HEK293T (cell line): ENCODE measurements at regions not wholly inside any gene's neighbourhood (a gene's known extent, or its start where the extent isn't known, plus 50 kb on each side); places are given as distances from the start of the nearest gene placed in this dataset.

Experiments
- ARNT ChIP-seq: fragments of 450-650 bp; IDR thresholded peaks from 2 replicates; pipeline ENCODE4 v1.6.1; 2017; ENCODE audit warnings: mild to moderate bottlenecking
- ELF4 ChIP-seq: fragments of 450-650 bp; IDR thresholded peaks from 2 replicates; pipeline ENCODE4 v1.6.1; 2017; ENCODE audit warnings: antibody characterized with exemption
- FOXK2 ChIP-seq: fragments of 450-650 bp; IDR thresholded peaks from 2 replicates; pipeline ENCODE4 v1.6.1; 2016; ENCODE audit warnings: mild to moderate bottlenecking
- FOXM1 ChIP-seq: fragments of 450-650 bp; IDR thresholded peaks from 2 replicates; pipeline ENCODE4 v1.6.1; 2017; ENCODE audit warnings: mild to moderate bottlenecking, borderline replicate concordance
- HDGF ChIP-seq: fragments of 450-650 bp; IDR thresholded peaks from 2 replicates; pipeline ENCODE4 v1.6.1; 2017; ENCODE audit warnings: antibody characterized with exemption, borderline replicate concordance
- L3MBTL2 ChIP-seq: fragments of 450-650 bp; conservative IDR thresholded peaks from 2 replicates; pipeline ENCODE4 v1.6.1; 2016; ENCODE audit warnings: mild to moderate bottlenecking
- SP1 ChIP-seq: fragments of 450-650 bp; IDR thresholded peaks from 2 replicates; pipeline ENCODE4 v1.6.1; 2017
- SUZ12 ChIP-seq: fragments of 450-650 bp; IDR thresholded peaks from 2 replicates; pipeline ENCODE4 v1.6.1; 2016; ENCODE audit warnings: mild to moderate bottlenecking
- ZNF384 ChIP-seq: fragments of 450-650 bp; IDR thresholded peaks from 2 replicates; pipeline ENCODE4 v1.6.1; 2016
- TF ChIP-seq, protein P1 (sequence below): fragments of 450-650 bp; IDR thresholded peaks from 2 replicates; pipeline ENCODE4 v1.6.1; 2016

GRCh38 chr12:92395322-92395721, 249.7 kb upstream of the BTG1 start:
- no peak for TF ChIP-seq SP1
- TF ChIP-seq ELF4, result no peak
- no peak for TF ChIP-seq FOXK2
- no peak for TF ChIP-seq FOXM1
- TF ChIP-seq HDGF, result no peak
- TF ChIP-seq ARNT, result no peak
- TF ChIP-seq, protein P1, sequence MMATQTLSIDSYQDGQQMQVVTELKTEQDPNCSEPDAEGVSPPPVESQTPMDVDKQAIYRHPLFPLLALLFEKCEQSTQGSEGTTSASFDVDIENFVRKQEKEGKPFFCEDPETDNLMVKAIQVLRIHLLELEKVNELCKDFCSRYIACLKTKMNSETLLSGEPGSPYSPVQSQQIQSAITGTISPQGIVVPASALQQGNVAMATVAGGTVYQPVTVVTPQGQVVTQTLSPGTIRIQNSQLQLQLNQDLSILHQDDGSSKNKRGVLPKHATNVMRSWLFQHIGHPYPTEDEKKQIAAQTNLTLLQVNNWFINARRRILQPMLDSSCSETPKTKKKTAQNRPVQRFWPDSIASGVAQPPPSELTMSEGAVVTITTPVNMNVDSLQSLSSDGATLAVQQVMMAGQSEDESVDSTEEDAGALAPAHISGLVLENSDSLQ, result no peak
- TF ChIP-seq L3MBTL2, result no peak
- no peak for TF ChIP-seq SUZ12
- no peak for TF ChIP-seq ZNF384
